ENCODE measurements at regions not wholly inside any gene's neighbourhood (a gene's known extent, or its start where the extent isn't known, plus 50 kb on each side); places are given as distances from the start of the nearest gene placed in this dataset.

GRCh38 chr4:130659320-130659719, 1563.4 kb downstream of the C4orf33 start:
- H3K27me3 ChIP-seq (ENCODE audit: insufficient read depth, low read depth) = no peaks in the 10 kb centered on the region
- H3K4me2 ChIP-seq = no peak overlapping the region

DNA sequence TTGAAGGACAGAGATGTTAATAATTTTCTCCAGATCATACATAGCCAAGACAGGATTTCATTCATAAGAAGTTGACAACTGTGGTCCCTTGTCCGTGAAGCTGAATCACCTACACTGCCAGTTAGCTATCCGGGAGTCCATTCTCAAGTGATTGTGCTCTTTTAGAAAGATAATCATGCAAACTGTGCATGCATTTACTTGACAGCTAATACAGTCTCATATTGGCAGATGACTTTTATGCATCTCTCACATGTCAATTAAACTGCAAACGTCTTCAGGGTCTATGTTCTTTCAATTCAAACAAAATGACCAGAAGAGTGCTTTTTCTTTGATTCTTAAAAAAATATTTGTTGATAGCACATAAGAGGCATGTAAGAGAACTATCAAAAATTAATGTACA, 1572.9 kb downstream of the C4orf33 start:
- Histone ChIP-seq H3K4me3 (IDR thresholded peaks at IDR 0.05; ENCODE audit: insufficient read depth, low read depth, low read length) (no peak overlapping the region), H3K27ac (no peak overlapping the region), H3K27me3 (ENCODE audit: insufficient read depth, low read depth) (no peaks in the 10 kb centered on the region), H4K20me1 (ENCODE audit: insufficient read depth) (no peaks in the 10 kb centered on the region), H3K79me2 (ENCODE audit: insufficient read depth, low read depth) (no peaks in the 10 kb centered on the region), H3K36me3 (ENCODE audit: insufficient read depth) (no peaks in the 10 kb centered on the region), H3K9ac (no peak overlapping the region), H3K4me1 (ENCODE audit: low read depth, poor library complexity, severe bottlenecking) (no peaks in the 10 kb centered on the region), H3K4me2 (no peak overlapping the region), H2AFZ (ENCODE audit: low read depth) (no peak overlapping the region)
- TF ChIP-seq, protein P1, sequence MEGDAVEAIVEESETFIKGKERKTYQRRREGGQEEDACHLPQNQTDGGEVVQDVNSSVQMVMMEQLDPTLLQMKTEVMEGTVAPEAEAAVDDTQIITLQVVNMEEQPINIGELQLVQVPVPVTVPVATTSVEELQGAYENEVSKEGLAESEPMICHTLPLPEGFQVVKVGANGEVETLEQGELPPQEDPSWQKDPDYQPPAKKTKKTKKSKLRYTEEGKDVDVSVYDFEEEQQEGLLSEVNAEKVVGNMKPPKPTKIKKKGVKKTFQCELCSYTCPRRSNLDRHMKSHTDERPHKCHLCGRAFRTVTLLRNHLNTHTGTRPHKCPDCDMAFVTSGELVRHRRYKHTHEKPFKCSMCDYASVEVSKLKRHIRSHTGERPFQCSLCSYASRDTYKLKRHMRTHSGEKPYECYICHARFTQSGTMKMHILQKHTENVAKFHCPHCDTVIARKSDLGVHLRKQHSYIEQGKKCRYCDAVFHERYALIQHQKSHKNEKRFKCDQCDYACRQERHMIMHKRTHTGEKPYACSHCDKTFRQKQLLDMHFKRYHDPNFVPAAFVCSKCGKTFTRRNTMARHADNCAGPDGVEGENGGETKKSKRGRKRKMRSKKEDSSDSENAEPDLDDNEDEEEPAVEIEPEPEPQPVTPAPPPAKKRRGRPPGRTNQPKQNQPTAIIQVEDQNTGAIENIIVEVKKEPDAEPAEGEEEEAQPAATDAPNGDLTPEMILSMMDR (conservative IDR thresholded peaks at IDR 0.05; ENCODE audit: low read depth, low read length) = no peak

More at GRCh38 chr4:130659320-130659719, 1563.4 kb downstream of the C4orf33 start:
- Histone ChIP-seq H4K20me1 (ENCODE audit: insufficient read depth) (no peaks in the 10 kb centered on the region), H2AFZ (ENCODE audit: low read depth) (no peak overlapping the region), H3K9ac (no peak overlapping the region), H3K4me3 (IDR thresholded peaks at IDR 0.05; ENCODE audit: insufficient read depth, low read depth, low read length) (no peak overlapping the region), H3K79me2 (ENCODE audit: insufficient read depth, low read depth) (no peaks in the 10 kb centered on the region), H3K36me3 (ENCODE audit: insufficient read depth) (no peaks in the 10 kb centered on the region), H3K27ac (no peak overlapping the region), H3K4me1 (ENCODE audit: low read depth, poor library complexity, severe bottlenecking) (no peaks in the 10 kb centered on the region)
- TF ChIP-seq, protein P1 (conservative IDR thresholded peaks at IDR 0.05; ENCODE audit: low read depth, low read length) = no peak

- Histone ChIP-seq H3K4me1 (ENCODE audit: low read depth, poor library complexity, severe bottlenecking) (no peaks in the 10 kb centered on the region), H3K4me3 (IDR thresholded peaks at IDR 0.05; ENCODE audit: insufficient read depth, low read depth, low read length) (no peak overlapping the region), H3K4me2 (no peak overlapping the region), H4K20me1 (ENCODE audit: insufficient read depth) (no peaks in the 10 kb centered on the region), H2AFZ (ENCODE audit: low read depth) (no peak overlapping the region), H3K36me3 (ENCODE audit: insufficient read depth) (no peaks in the 10 kb centered on the region), H3K27ac (no peak overlapping the region), H3K9ac (no peak overlapping the region), H3K27me3 (ENCODE audit: insufficient read depth, low read depth) (no peaks in the 10 kb centered on the region), H3K79me2 (ENCODE audit: insufficient read depth, low read depth) (no peaks in the 10 kb centered on the region)
- TF ChIP-seq, protein P1 (conservative IDR thresholded peaks at IDR 0.05; ENCODE audit: low read depth, low read length) = no peak
Observed at GRCh38 chr4:130675266-130675665, 1579.3 kb downstream of the C4orf33 start.

- Histone ChIP-seq H3K4me3 (IDR thresholded peaks at IDR 0.05; ENCODE audit: insufficient read depth, low read depth, low read length) (no peak overlapping the region), H3K4me2 (no peak overlapping the region), H3K27ac (no peak overlapping the region), H3K4me1 (ENCODE audit: low read depth, poor library complexity, severe bottlenecking) (no peaks in the 10 kb centered on the region), H3K36me3 (ENCODE audit: insufficient read depth) (no peaks in the 10 kb centered on the region), H3K9ac (no peak overlapping the region), H2AFZ (ENCODE audit: low read depth) (no peak overlapping the region), H4K20me1 (ENCODE audit: insufficient read depth) (no peaks in the 10 kb centered on the region), H3K27me3 (ENCODE audit: insufficient read depth, low read depth) (no peaks in the 10 kb centered on the region), H3K79me2 (ENCODE audit: insufficient read depth, low read depth) (no peaks in the 10 kb centered on the region)
- TF ChIP-seq, protein P1 (conservative IDR thresholded peaks at IDR 0.05; ENCODE audit: low read depth, low read length) = no peak
Observed at GRCh38 chr4:130689181-130689580, 1593.2 kb downstream of the C4orf33 start.

Data from KMS-11 (cell line).